GM23248 (cell line): ENCODE measurements at regions not wholly inside any gene's neighbourhood (a gene's known extent, or its start where the extent isn't known, plus 50 kb on each side); places are given as distances from the start of the nearest gene placed in this dataset.

Experiments
- DNase-seq: peaks from one replicate; pipeline ENCODE4 v3.0.0-alpha.2; 2015
- H2AFZ ChIP-seq: fragments of 200-600 bp; sonication (generic); 2 replicates; pipeline ENCODE4 v1.6.1; 2016; ENCODE audit warnings: antibody characterized with exemption
- H3F3A ChIP-seq: fragments of 200-600 bp; sonication (generic); 2 replicates; pipeline ENCODE4 v1.6.1; 2016; ENCODE audit warnings: mild to moderate bottlenecking, antibody characterized with exemption, mixed run types; ENCODE audit not compliant: insufficient read depth
- H3K27ac ChIP-seq: fragments of 200-600 bp; sonication (generic); 2 replicates; pipeline ENCODE4 v1.5.1; 2016; ENCODE audit warnings: mild to moderate bottlenecking
- H3K27me3 ChIP-seq: fragments of 200-600 bp; sonication (generic); replicated peaks from 2 replicates; pipeline ENCODE4 v1.6.1; 2016; ENCODE audit warnings: mild to moderate bottlenecking; ENCODE audit not compliant: insufficient read depth
- H3K36me3 ChIP-seq: fragments of 200-600 bp; sonication (generic); 2 replicates; pipeline ENCODE4 v1.6.1; 2016; ENCODE audit warnings: low read depth, mild to moderate bottlenecking
- H3K4me1 ChIP-seq: fragments of 200-600 bp; sonication (generic); 2 replicates; pipeline ENCODE4 v1.6.1; 2016; ENCODE audit warnings: mild to moderate bottlenecking; ENCODE audit not compliant: insufficient read depth
- H3K4me2 ChIP-seq: fragments of 200-600 bp; sonication (generic); one replicate; pipeline ENCODE4 v1.6.1; 2016; ENCODE audit warnings: mild to moderate bottlenecking; ENCODE audit not compliant: unreplicated experiment
- H3K4me3 ChIP-seq: fragments of 200-600 bp; sonication (generic); 2 replicates; pipeline ENCODE4 v1.5.1; 2016; ENCODE audit warnings: mild to moderate bottlenecking
- H3K79me2 ChIP-seq: fragments of 200-600 bp; sonication (generic); 2 replicates; pipeline ENCODE4 v1.6.1; 2016; ENCODE audit warnings: mild to moderate bottlenecking; ENCODE audit not compliant: insufficient read depth
- H3K9ac ChIP-seq: fragments of 200-600 bp; sonication (generic); 2 replicates; pipeline ENCODE4 v1.6.1; 2016; ENCODE audit warnings: mild to moderate bottlenecking
- H3K9me2 ChIP-seq: fragments of 200-600 bp; sonication (generic); 2 replicates; pipeline ENCODE4 v1.6.1; 2016; ENCODE audit warnings: mixed run types, mild to moderate bottlenecking, moderate library complexity; ENCODE audit not compliant: insufficient read depth
- H3K9me3 ChIP-seq: fragments of 200-600 bp; sonication (generic); one replicate; pipeline ENCODE4 v1.6.1; 2017; ENCODE audit warnings: low read depth
- H4K20me1 ChIP-seq: fragments of 200-600 bp; sonication (generic); 2 replicates; pipeline ENCODE4 v1.6.0; 2016; ENCODE audit not compliant: insufficient read depth
- EZH2 ChIP-seq: fragments of 200-600 bp; sonication (generic); IDR thresholded peaks from 2 replicates; pipeline ENCODE4 v1.6.1; 2018; ENCODE audit warnings: antibody characterized with exemption, mild to moderate bottlenecking; ENCODE audit not compliant: insufficient read depth, poor library complexity, severe bottlenecking
- EZH2phosphoT487 ChIP-seq: fragments of 200-600 bp; sonication (generic); IDR thresholded peaks from 2 replicates; pipeline ENCODE4 v1.6.1; 2018; ENCODE audit warnings: antibody characterized with exemption, moderate library complexity, mild to moderate bottlenecking, low read depth; ENCODE audit not compliant: insufficient read depth
- WGBS, 2 experiments: methylation state at CpG; one replicate each; pipeline ENCODE4 v1.1.6; 2015 to 2017; ENCODE audit warnings: low lambda C conversion rate in 2 of 2, low coverage in 1 of 2; ENCODE audit errors: missing lambda C conversion rate in 2 of 2; 5-methylcytosine and 5-hydroxymethylcytosine counted together
- in situ Hi-C: fragments of 300-500 bp; cut with MboI; formaldehyde crosslinking; loops from 2 replicates; pipeline ENCODE4 v1.15.0; 2020

- TF ChIP-seq EZH2phosphoT487 (no peak), EZH2 (no peak)
- Histone ChIP-seq H3K27ac (no peak overlapping the region), H3K9me2 (no peaks in the 10 kb centered on the region), H3K79me2 (no peaks in the 10 kb centered on the region), H3F3A (no peaks in the 10 kb centered on the region), H4K20me1 (no peaks in the 10 kb centered on the region), H3K4me3 (no peak overlapping the region), H2AFZ (no peak overlapping the region), H3K9ac (no peak overlapping the region), H3K4me2 (no peak overlapping the region), H3K36me3 (no peaks in the 10 kb centered on the region), H3K4me1 (peaks cover 11% of the 10 kb centered on the region; the same call in 1 of the 2 replicates), H3K27me3 (no peaks in the 10 kb centered on the region), H3K9me3 (no peaks in the 10 kb centered on the region)
- no peak for DNase-seq
- in situ Hi-C loops: no loop called here
- 57 to 72% methylated on average over 3 to 4 of the region's 4 CpGs for WGBS, 2 experiments
Observed at GRCh38 chrX:134734466-134734952, 62.5 kb downstream of the PABIR2 start.

DNA sequence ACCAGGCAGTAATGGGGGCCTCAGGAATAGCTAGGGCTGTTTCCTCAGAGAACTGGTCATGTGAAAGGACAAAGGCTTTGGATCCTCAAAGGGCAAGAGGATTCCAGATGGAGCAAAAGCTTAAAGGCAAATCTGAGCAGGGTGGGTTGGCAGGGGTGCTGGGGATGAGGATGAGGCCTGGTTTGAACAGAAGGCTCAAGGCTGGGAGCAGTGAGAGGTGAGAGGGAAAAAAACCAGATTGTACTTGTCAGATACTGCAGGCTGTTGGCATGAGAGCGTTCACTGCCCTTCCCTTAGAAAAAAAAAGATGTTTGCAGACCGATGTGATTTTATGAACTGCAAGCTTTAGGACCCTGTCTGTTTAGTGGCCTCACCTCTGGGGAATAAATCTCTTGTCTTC is 63.4 kb downstream of the PABIR2 start:
- Histone ChIP-seq H3K4me2 (no peak overlapping the region), H3K9me3 (no peaks in the 10 kb centered on the region), H3K4me1 (peaks cover 11% of the 10 kb centered on the region; the same call in 1 of the 2 replicates), H3K36me3 (no peaks in the 10 kb centered on the region), H3K27me3 (no peaks in the 10 kb centered on the region), H3K27ac (no peak overlapping the region), H3K4me3 (no peak overlapping the region), H3K79me2 (no peaks in the 10 kb centered on the region), H3F3A (no peaks in the 10 kb centered on the region), H3K9me2 (no peaks in the 10 kb centered on the region), H4K20me1 (no peaks in the 10 kb centered on the region), H2AFZ (no peak overlapping the region), H3K9ac (no peak overlapping the region)
- no peak for DNase-seq
- in situ Hi-C loops: no loop called here
- WGBS, 2 experiments: 93 to 94% methylated on average over 2 of the region's 2 CpGs
- TF ChIP-seq EZH2phosphoT487: no peak
- no peak for TF ChIP-seq EZH2

GRCh38 chrX:134732676-134733075 is 64.3 kb downstream of the PABIR2 start:
- Histone ChIP-seq H3K9me2 (no peaks in the 10 kb centered on the region), H3K4me3 (no peak overlapping the region), H3K4me1 (peaks cover 11% of the 10 kb centered on the region; the same call in 1 of the 2 replicates), H3K27ac (no peak overlapping the region), H3K79me2 (no peaks in the 10 kb centered on the region), H3K4me2 (no peak overlapping the region), H3F3A (no peaks in the 10 kb centered on the region), H2AFZ (no peak overlapping the region), H3K9me3 (no peaks in the 10 kb centered on the region), H4K20me1 (no peaks in the 10 kb centered on the region), H3K36me3 (no peaks in the 10 kb centered on the region), H3K27me3 (no peaks in the 10 kb centered on the region), H3K9ac (no peak overlapping the region)
- no peak for DNase-seq
- in situ Hi-C loops: no loop called here
- TF ChIP-seq EZH2phosphoT487 (no peak), EZH2 (no peak)
- WGBS, 2 experiments: 90 to 95% methylated on average over 6 of the region's 6 CpGs

- H2AFZ ChIP-seq: no peak overlapping the region
- no peak overlapping the region for H3K27ac ChIP-seq
- peaks cover 10% of the 10 kb centered on the region; the same call in 1 of the 2 replicates for H3K4me1 ChIP-seq
- no peaks in the 10 kb centered on the region for H3K36me3 ChIP-seq
- no peak overlapping the region for H3K4me2 ChIP-seq
- H3K79me2 ChIP-seq: no peaks in the 10 kb centered on the region
- H3K9me3 ChIP-seq: no peaks in the 10 kb centered on the region
- TF ChIP-seq EZH2: no peak
- TF ChIP-seq EZH2phosphoT487: no peak
- H3K4me3 ChIP-seq: no peak overlapping the region
- no peaks in the 10 kb centered on the region for H3K27me3 ChIP-seq
- WGBS, 2 experiments: 90 to 96% methylated on average over 3 of the region's 3 CpGs
- H3K9me2 ChIP-seq: no peaks in the 10 kb centered on the region
- H3F3A ChIP-seq: no peaks in the 10 kb centered on the region
- no peak for DNase-seq
- in situ Hi-C loops: no loop called here
- H4K20me1 ChIP-seq: no peaks in the 10 kb centered on the region
- H3K9ac ChIP-seq: no peak overlapping the region
Observed at GRCh38 chrX:134732152-134732551, 64.9 kb downstream of the PABIR2 start.

DNA sequence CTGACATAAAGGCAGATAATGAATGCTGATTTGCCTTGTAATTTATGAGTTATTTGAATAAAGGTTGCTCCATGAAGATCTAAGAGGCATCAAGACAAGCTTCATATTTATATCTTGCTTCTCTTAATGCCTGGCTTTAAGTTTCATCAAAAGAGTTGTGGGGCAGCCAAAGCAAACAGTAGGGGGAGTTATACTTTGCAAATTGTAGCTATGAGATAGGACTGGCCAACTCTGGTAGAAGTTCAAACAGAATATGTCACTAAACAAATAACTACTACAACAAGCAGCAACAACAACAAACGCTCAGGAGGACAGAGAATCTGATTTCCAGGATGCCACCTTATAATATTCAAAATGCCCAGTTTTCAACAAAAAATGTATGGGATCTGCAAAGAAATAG is 69.1 kb upstream of the PLAC1 start:
- WGBS, 2 experiments: 86 to 87% methylated on average over 1 of the region's 1 CpG
- Histone ChIP-seq H3K27me3 (no peaks in the 10 kb centered on the region), H2AFZ (no peak overlapping the region), H3K9me3 (no peaks in the 10 kb centered on the region), H4K20me1 (no peaks in the 10 kb centered on the region), H3K4me3 (no peak overlapping the region), H3F3A (no peaks in the 10 kb centered on the region), H3K79me2 (no peaks in the 10 kb centered on the region), H3K4me1 (no peaks in the 10 kb centered on the region), H3K27ac (no peak overlapping the region), H3K9me2 (no peaks in the 10 kb centered on the region), H3K4me2 (no peak overlapping the region), H3K9ac (no peak overlapping the region), H3K36me3 (no peaks in the 10 kb centered on the region)
- TF ChIP-seq EZH2phosphoT487 (no peak), EZH2 (no peak)
- in situ Hi-C loops: no loop called here
- DNase-seq: no peak
